GM18520 (cell line): ENCODE measurements at regions not wholly inside any gene's neighbourhood (a gene's known extent, or its start where the extent isn't known, plus 50 kb on each side); places are given as distances from the start of the nearest gene placed in this dataset.
"Not testable (repeated sequence)": the region's sequence is repeated elsewhere in the genome, so short reads cannot be mapped to it uniquely, and the experiment has no call there.

Source experiments
- ATAC-seq: cut with Tn5 transposase; IDR thresholded peaks from one replicate; pipeline ENCODE4 v1.9.1; 2021; ENCODE audit not compliant: unreplicated experiment

- ATAC-seq, result not testable (repeated sequence)
These were observed 167.9 kb upstream of the PRKX start for GRCh38 chrX:3881255-3881895.

GRCh38 chrX:3876393-3876792 is 162.9 kb upstream of the PRKX start:
- not testable (repeated sequence) for ATAC-seq

- not testable (repeated sequence) for ATAC-seq
These were observed 162.2 kb upstream of the PRKX start for GRCh38 chrX:3875638-3876037.

GRCh38 chrX:3872226-3872879 is 158.9 kb upstream of the PRKX start:
- ATAC-seq, result not testable (repeated sequence)

- not testable (repeated sequence) for ATAC-seq
These were observed 153.8 kb upstream of the PRKX start for GRCh38 chrX:3867067-3867831.

- ATAC-seq, result not testable (repeated sequence)
These were observed 144.9 kb upstream of the PRKX start for GRCh38 chrX:3858332-3858731.

DNA sequence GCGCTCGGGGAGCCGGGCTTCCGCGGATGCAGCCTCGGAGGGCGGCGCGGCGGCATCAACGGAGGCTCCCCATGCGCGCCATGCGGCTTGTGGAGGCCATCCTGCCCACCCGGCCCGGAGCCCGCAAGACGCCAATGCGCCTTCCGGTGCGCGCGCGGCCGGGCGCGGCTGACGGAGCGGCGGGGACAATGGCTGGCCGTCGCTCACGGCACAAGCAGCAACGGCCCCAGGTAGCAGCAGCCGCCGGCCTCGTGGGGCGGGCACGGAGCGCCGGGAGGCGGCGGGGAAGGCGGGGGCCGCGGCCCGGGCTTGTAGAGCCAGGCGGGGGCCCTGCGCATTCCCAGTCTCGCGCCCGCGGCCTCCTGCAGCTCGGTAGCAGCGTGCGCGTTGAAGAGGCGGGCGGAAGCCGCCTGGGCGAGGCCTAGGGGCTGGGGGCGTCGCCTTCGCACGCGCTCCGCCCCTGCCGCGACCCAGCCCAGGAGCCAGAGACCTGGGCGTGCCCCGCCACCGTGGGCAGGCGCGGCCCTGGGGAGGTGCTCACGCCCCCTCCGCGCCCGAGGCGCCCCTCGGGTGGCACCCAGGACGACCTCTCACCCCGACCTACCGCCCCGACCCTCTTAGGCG is 130.2 kb upstream of the PRKX start:
- ATAC-seq, result peak; percentile 90

GRCh38 chrX:3842822-3843521 is 129.5 kb upstream of the PRKX start:
- ATAC-seq, result peak; percentile 41

DNA sequence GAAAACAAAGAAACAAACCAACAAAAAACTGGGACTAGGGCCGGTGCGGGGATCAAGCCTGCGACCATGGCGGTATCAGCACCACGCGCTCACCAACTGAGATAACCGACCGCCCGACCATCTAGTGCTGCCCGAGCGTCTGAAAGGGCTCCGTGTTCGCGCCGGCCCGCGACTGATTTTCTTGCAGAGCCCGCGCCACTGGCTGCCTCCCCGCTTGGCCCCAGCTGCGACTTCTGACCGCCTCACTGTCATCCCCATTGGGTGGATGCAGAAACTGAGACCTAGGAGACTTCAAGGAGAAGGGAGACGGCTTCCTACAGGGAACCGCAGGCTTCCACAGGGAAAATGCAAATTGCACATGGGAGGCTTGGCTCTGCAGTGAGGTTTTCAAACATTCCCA is 125.3 kb upstream of the PRKX start:
- not testable (repeated sequence) for ATAC-seq

- not testable (repeated sequence) for ATAC-seq
These were observed 124.7 kb upstream of the PRKX start for GRCh38 chrX:3837958-3838643.

DNA sequence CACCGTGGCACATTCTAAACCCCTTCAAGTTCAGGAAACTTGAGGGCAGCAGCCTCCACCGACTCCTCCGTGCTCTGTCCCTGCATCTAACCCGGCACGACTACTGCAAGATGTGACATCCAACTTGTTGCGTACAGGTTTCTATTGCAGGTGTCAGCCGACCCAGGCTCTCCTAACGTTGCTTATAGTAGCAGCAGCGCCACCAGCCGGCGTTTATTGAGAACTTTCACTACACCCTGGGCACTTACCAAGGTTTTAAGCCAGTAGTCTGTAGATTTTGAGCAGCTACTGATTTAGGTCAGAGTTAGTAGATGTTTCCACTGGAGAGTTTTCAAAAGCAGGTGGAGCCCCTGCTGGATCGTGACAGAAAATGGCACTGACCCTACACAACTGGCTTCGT is 123.8 kb upstream of the PRKX start:
- not testable (repeated sequence) for ATAC-seq

- not testable (repeated sequence) for ATAC-seq
These were observed 120.5 kb upstream of the PRKX start for GRCh38 chrX:3833761-3834542.

DNA sequence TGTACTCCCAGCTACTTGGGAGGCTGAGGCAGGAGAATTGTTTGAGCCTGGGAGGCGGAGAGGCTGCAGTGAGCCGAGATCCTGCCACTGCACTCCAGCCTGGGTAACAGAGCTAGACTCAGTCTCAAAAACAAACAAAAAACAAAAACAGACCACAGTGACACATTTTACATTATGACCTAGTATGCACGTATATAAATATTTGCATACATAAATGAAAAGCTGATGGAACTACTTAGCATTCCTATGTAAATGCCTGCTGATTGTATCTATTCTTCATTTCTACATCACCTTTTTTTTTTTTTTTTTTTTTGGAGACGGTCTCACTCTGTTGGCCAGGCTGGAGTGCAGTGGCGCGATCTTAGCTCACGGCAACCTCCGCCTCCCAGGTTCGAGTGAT is 116.6 kb upstream of the PRKX start:
- not testable (repeated sequence) for ATAC-seq

DNA sequence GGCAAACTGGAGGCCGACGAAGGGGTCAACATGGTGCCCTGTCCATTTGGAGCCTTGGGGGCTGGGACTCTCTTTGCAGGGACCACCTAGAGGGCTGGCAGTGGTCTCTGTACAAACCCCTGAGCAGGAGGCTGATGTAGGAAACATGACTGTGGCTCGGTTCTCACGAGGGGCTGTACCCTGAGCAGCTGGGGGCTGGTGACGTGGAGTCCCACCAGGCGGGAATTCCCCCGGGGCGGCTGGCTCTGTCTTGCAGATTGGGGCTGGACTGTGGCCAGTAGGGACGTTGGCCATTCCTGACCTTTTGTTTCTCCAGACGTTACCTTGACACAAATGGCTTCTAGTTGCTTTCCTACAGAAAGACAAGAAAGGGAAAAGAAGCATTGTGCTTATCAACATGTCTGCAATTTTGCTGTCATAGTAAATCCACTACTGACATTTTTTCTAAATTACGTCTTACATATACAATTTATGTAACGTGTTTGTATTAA is 115.6 kb upstream of the PRKX start:
- not testable (repeated sequence) for ATAC-seq

- not testable (repeated sequence) for ATAC-seq
These were observed 115.1 kb upstream of the PRKX start for GRCh38 chrX:3828378-3829040.

GRCh38 chrX:3824008-3824407 is 110.6 kb upstream of the PRKX start:
- not testable (repeated sequence) for ATAC-seq

DNA sequence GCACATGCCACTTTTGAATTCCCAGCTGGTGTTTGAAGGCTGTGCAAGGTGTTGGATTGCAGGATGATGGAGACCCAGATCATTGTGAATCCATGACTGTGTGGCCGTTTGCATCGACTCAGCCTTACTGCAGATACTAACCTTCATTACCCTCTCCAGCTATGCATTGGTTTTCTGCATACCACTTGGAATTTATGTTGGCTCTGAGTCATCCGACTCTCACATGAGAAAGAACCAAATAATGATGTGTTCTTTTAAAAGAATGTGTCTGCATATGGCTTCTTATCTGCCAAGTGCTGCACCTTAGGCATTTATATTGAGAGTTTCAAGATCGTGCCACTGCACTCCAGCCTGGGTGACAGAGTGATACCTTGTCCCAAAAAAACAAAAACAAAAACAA is 106.7 kb upstream of the PRKX start:
- ATAC-seq, result no peak

DNA sequence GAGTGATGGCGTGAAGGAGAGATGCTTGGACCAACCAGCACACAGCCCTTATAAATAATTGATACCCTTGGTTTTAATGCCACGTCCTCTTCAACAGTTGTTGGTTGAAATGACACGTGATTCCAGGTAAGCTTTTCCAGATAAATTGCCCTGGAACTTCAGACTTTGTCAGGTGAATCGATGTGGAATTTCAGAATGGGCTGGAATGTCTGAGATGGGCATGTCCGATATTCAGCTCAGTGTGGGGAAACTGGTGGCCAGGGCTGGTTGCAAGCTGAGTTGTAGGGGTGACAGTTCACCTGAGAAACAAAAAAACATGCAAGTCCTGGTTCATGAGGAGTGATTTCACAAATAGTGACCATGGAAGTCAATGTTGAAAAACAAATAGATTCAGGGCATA is 104.0 kb upstream of the PRKX start:
- ATAC-seq, result not testable (repeated sequence)
